ENCODE measurements at regions not wholly inside any gene's neighbourhood (a gene's known extent, or its start where the extent isn't known, plus 50 kb on each side); places are given as distances from the start of the nearest gene placed in this dataset.

- TF ChIP-seq CTCF (IDR thresholded peaks at IDR 0.05; ENCODE audit: low read depth, low read length), result no peak
- TF ChIP-seq EZH2phosphoT487 (IDR thresholded peaks at IDR 0.05; ENCODE audit: low read depth), result no peak
These were observed 851.7 kb downstream of the PDCD6IP start for GRCh38 chr3:34650131-34650530.
